HG03108 (cell line): ENCODE measurements at regions not wholly inside any gene's neighbourhood (a gene's known extent, or its start where the extent isn't known, plus 50 kb on each side); places are given as distances from the start of the nearest gene placed in this dataset.
A peak's percentile ranks its signal among the peaks of the same experiment; 100 is the strongest.

Experiments used
- ATAC-seq: cut with Tn5 transposase; IDR thresholded peaks from one replicate; pipeline ENCODE4 v1.9.1; 2021; ENCODE audit warnings: moderate library complexity; ENCODE audit not compliant: unreplicated experiment

- ATAC-seq, result no peak
Measured at GRCh38 chr2:41806286-41806685, 241.5 kb upstream of the PKDCC start.

GRCh38 chr2:41821167-41821566 is 226.7 kb upstream of the PKDCC start:
- no peak for ATAC-seq

GRCh38 chr2:41826921-41827320 is 220.9 kb upstream of the PKDCC start:
- ATAC-seq, result no peak

- no peak for ATAC-seq
Measured at GRCh38 chr2:41827354-41827971, 220.4 kb upstream of the PKDCC start.

- ATAC-seq, result no peak
Measured at GRCh38 chr2:41828052-41828643, 219.7 kb upstream of the PKDCC start.

GRCh38 chr2:41829052-41829451 is 218.8 kb upstream of the PKDCC start:
- ATAC-seq, result no peak

- ATAC-seq, result no peak
Measured at GRCh38 chr2:41830600-41830999, 217.2 kb upstream of the PKDCC start.

- no peak for ATAC-seq
Measured at GRCh38 chr2:41832218-41832617, 215.6 kb upstream of the PKDCC start.

- no peak for ATAC-seq
Measured at GRCh38 chr2:41835401-41835800, 212.4 kb upstream of the PKDCC start.

GRCh38 chr2:41836948-41837347 is 210.9 kb upstream of the PKDCC start:
- no peak for ATAC-seq

- no peak for ATAC-seq
Measured at GRCh38 chr2:41837610-41838009, 210.2 kb upstream of the PKDCC start.

GRCh38 chr2:41840702-41841551 is 206.9 kb upstream of the PKDCC start:
- ATAC-seq, result peak; percentile 100

GRCh38 chr2:41846962-41847361 is 200.9 kb upstream of the PKDCC start:
- no peak for ATAC-seq

GRCh38 chr2:41847744-41848441 is 199.9 kb upstream of the PKDCC start:
- no peak for ATAC-seq

- no peak for ATAC-seq
Measured at GRCh38 chr2:41851554-41851953, 196.3 kb upstream of the PKDCC start.

- ATAC-seq, result no peak
Measured at GRCh38 chr2:41853427-41854191, 194.2 kb upstream of the PKDCC start.

- ATAC-seq, result no peak
Measured at GRCh38 chr2:41854227-41854626, 193.6 kb upstream of the PKDCC start.

- no peak for ATAC-seq
Measured at GRCh38 chr2:41856946-41857345, 190.9 kb upstream of the PKDCC start.

GRCh38 chr2:41859615-41860514 is 188.0 kb upstream of the PKDCC start:
- no peak for ATAC-seq

- ATAC-seq, result no peak
Measured at GRCh38 chr2:41863062-41863461, 184.8 kb upstream of the PKDCC start.
